ENCODE measurements at regions not wholly inside any gene's neighbourhood (a gene's known extent, or its start where the extent isn't known, plus 50 kb on each side); places are given as distances from the start of the nearest gene placed in this dataset.

- TF ChIP-seq, protein P1, sequence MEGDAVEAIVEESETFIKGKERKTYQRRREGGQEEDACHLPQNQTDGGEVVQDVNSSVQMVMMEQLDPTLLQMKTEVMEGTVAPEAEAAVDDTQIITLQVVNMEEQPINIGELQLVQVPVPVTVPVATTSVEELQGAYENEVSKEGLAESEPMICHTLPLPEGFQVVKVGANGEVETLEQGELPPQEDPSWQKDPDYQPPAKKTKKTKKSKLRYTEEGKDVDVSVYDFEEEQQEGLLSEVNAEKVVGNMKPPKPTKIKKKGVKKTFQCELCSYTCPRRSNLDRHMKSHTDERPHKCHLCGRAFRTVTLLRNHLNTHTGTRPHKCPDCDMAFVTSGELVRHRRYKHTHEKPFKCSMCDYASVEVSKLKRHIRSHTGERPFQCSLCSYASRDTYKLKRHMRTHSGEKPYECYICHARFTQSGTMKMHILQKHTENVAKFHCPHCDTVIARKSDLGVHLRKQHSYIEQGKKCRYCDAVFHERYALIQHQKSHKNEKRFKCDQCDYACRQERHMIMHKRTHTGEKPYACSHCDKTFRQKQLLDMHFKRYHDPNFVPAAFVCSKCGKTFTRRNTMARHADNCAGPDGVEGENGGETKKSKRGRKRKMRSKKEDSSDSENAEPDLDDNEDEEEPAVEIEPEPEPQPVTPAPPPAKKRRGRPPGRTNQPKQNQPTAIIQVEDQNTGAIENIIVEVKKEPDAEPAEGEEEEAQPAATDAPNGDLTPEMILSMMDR (IDR thresholded peaks at IDR 0.05), result no peak
- TF ChIP-seq POLR2A (IDR thresholded peaks at IDR 0.05), result no peak
These were observed 416.8 kb upstream of the MYT1L start for GRCh38 chr2:2747797-2748301.

Measured in thyroid gland (tissue), 4 donors.